Right forelimb (tissue), 1 donor: ENCODE measurements at regions not wholly inside any gene's neighbourhood (a gene's known extent, or its start where the extent isn't known, plus 50 kb on each side); places are given as distances from the start of the nearest gene placed in this dataset.

Experiments
- DNase-seq: peaks from one replicate; pipeline ENCODE4 v3.0.0-alpha.2; 2018

- DNase-seq, result no peak
These were observed 136.5 kb upstream of the SYNDIG1 start for GRCh38 chr20:24332956-24333355.

- no peak for DNase-seq
These were observed 137.5 kb upstream of the SYNDIG1 start for GRCh38 chr20:24331939-24332338.

- DNase-seq, result no peak
These were observed 140.5 kb upstream of the SYNDIG1 start for GRCh38 chr20:24328901-24329300.

- DNase-seq, result no peak
These were observed 147.5 kb upstream of the SYNDIG1 start for GRCh38 chr20:24321973-24322372.

- no peak for DNase-seq
These were observed 150.7 kb upstream of the SYNDIG1 start for GRCh38 chr20:24318569-24319352.

- DNase-seq, result no peak
These were observed 152.2 kb upstream of the SYNDIG1 start for GRCh38 chr20:24317224-24317623.

GRCh38 chr20:24316731-24317130 lies 152.7 kb upstream of the SYNDIG1 start:
- no peak for DNase-seq

GRCh38 chr20:24314053-24314452 lies 155.4 kb upstream of the SYNDIG1 start:
- no peak for DNase-seq

- DNase-seq, result no peak
These were observed 159.8 kb upstream of the SYNDIG1 start for GRCh38 chr20:24309596-24309995.

- no peak for DNase-seq
These were observed 164.1 kb upstream of the SYNDIG1 start for GRCh38 chr20:24305371-24305770.

GRCh38 chr20:24304291-24304690 lies 165.1 kb upstream of the SYNDIG1 start:
- DNase-seq, result no peak

- DNase-seq, result no peak
These were observed 165.8 kb upstream of the SYNDIG1 start for GRCh38 chr20:24303393-24304170.

GRCh38 chr20:24297993-24298392 lies 171.4 kb upstream of the SYNDIG1 start:
- no peak for DNase-seq

- DNase-seq, result no peak
These were observed 172.8 kb upstream of the SYNDIG1 start for GRCh38 chr20:24296477-24297261.

- no peak for DNase-seq
These were observed 178.4 kb upstream of the SYNDIG1 start for GRCh38 chr20:24291014-24291413.

GRCh38 chr20:24289737-24290481 lies 179.5 kb upstream of the SYNDIG1 start:
- DNase-seq, result no peak

GRCh38 chr20:24283186-24283585 lies 186.2 kb upstream of the SYNDIG1 start:
- DNase-seq, result no peak

- no peak for DNase-seq
These were observed 192.2 kb upstream of the SYNDIG1 start for GRCh38 chr20:24277196-24277595.

- DNase-seq, result no peak
These were observed 193.3 kb upstream of the SYNDIG1 start for GRCh38 chr20:24275946-24276705.

- no peak for DNase-seq
These were observed 196.2 kb upstream of the SYNDIG1 start for GRCh38 chr20:24273251-24273650.

- DNase-seq, result no peak
These were observed 208.1 kb upstream of the SYNDIG1 start for GRCh38 chr20:24261351-24261750.

- no peak for DNase-seq
These were observed 212.3 kb upstream of the SYNDIG1 start for GRCh38 chr20:24257171-24257570.
